Coronary artery (tissue), 2 donors: ENCODE measurements at regions not wholly inside any gene's neighbourhood (a gene's known extent, or its start where the extent isn't known, plus 50 kb on each side); places are given as distances from the start of the nearest gene placed in this dataset.
A peak's percentile ranks its signal among the peaks of the same experiment; 100 is the strongest.

ENCODE experiments used
- DNase-seq: peaks from one replicate; pipeline ENCODE4 v3.0.0-alpha.2; 2017; ENCODE audit warnings: low spot score
- H3K27ac ChIP-seq, 2 donors: fragments of 200-600 bp; sonication (generic); one replicate each; pipeline ENCODE4 v1.5.1; 2016 to 2019
- H3K4me3 ChIP-seq: fragments of 200-600 bp; sonication (generic); 2 replicates; pipeline ENCODE4 v1.5.1; 2016; ENCODE audit warnings: mild to moderate bottlenecking, moderate library complexity
- CTCF ChIP-seq: fragments of 200-600 bp; sonication (generic); IDR thresholded peaks from one replicate; pipeline ENCODE4 v1.5.1; 2019; ENCODE audit warnings: antibody characterized with exemption

GRCh38 chr4:59814402-59815010 is 1385.6 kb upstream of the ADGRL3 start:
- TF ChIP-seq CTCF: no peak
- Histone ChIP-seq H3K27ac (no peak overlapping the region), H3K4me3 (no peak overlapping the region)
- DNase-seq: no peak

GRCh38 chr4:59818656-59819055 is 1381.5 kb upstream of the ADGRL3 start:
- Histone ChIP-seq H3K4me3 (peak overlapping the region; percentile 14), H3K27ac (no peak overlapping the region)
- no peak for TF ChIP-seq CTCF
- DNase-seq: no peak

GRCh38 chr4:59823311-59823710 is 1376.8 kb upstream of the ADGRL3 start:
- H3K4me3 ChIP-seq: no peak overlapping the region
- TF ChIP-seq CTCF: no peak
- no peak overlapping the region for H3K27ac ChIP-seq
- DNase-seq: no peak

GRCh38 chr4:59825104-59825503 is 1375.0 kb upstream of the ADGRL3 start:
- TF ChIP-seq CTCF: no peak
- no peak overlapping the region for H3K4me3 ChIP-seq
- no peak for DNase-seq
- no peak overlapping the region for H3K27ac ChIP-seq

- DNase-seq: no peak
- TF ChIP-seq CTCF: no peak
- Histone ChIP-seq H3K4me3 (no peak overlapping the region), H3K27ac (no peak overlapping the region)
Measured at GRCh38 chr4:59831746-59832145, 1368.4 kb upstream of the ADGRL3 start.

- TF ChIP-seq CTCF: no peak
- Histone ChIP-seq H3K27ac (no peak overlapping the region), H3K4me3 (no peak overlapping the region)
- no peak for DNase-seq
Measured at GRCh38 chr4:59834943-59835342, 1365.2 kb upstream of the ADGRL3 start.

GRCh38 chr4:59837751-59838150 is 1362.4 kb upstream of the ADGRL3 start:
- DNase-seq: no peak
- H3K27ac ChIP-seq: no peak overlapping the region
- H3K4me3 ChIP-seq: no peak overlapping the region
- no peak for TF ChIP-seq CTCF
